H9 (cell line): ENCODE measurements at regions not wholly inside any gene's neighbourhood (a gene's known extent, or its start where the extent isn't known, plus 50 kb on each side); places are given as distances from the start of the nearest gene placed in this dataset.

Experiments used
- DNase-seq: peaks from one replicate; pipeline ENCODE4 v3.0.0-alpha.2; 2017
- H2AFZ ChIP-seq: one replicate; pipeline ENCODE4 v1.6.1; 2013; ENCODE audit warnings: mild to moderate bottlenecking, low read length, control low read depth, moderate library complexity
- H2AK5ac ChIP-seq: 2 replicates; pipeline ENCODE4 v1.6.1; 2013; ENCODE audit warnings: low read length, control low read depth, mixed read lengths; ENCODE audit not compliant: insufficient read length
- H2BK120ac ChIP-seq: one replicate; pipeline ENCODE4 v1.6.1; 2013; ENCODE audit warnings: low read depth, mild to moderate bottlenecking, low read length, control low read depth, inconsistent platforms; ENCODE audit not compliant: poor library complexity, severe bottlenecking
- H2BK12ac ChIP-seq: 2 replicates; pipeline ENCODE4 v1.6.1; 2013; ENCODE audit warnings: low read length, control low read depth, mixed read lengths, low read depth; ENCODE audit not compliant: insufficient read length
- H2BK15ac ChIP-seq: 2 replicates; pipeline ENCODE4 v1.6.1; 2013; ENCODE audit warnings: low read depth, low read length, control low read depth
- H2BK20ac ChIP-seq: one replicate; pipeline ENCODE4 v1.6.1; 2013; ENCODE audit warnings: low read depth, mild to moderate bottlenecking, low read length, control low read depth, inconsistent platforms; ENCODE audit not compliant: poor library complexity, severe bottlenecking
- H2BK5ac ChIP-seq: 2 replicates; pipeline ENCODE4 v1.6.1; 2013; ENCODE audit warnings: low read length, control low read depth, mixed read lengths; ENCODE audit not compliant: insufficient read length
- H3K14ac ChIP-seq: 2 replicates; pipeline ENCODE4 v1.6.1; 2013; ENCODE audit warnings: low read length, control low read depth; ENCODE audit not compliant: insufficient read depth
- H3K18ac ChIP-seq: 2 replicates; pipeline ENCODE4 v1.6.1; 2013; ENCODE audit warnings: low read depth, mild to moderate bottlenecking, mixed read lengths, low read length, control low read depth; ENCODE audit not compliant: insufficient read length
- H3K23ac ChIP-seq: 2 replicates; pipeline ENCODE4 v1.6.1; 2013; ENCODE audit warnings: low read length, control low read depth, mixed read lengths, low read depth; ENCODE audit not compliant: insufficient read length
- H3K23me2 ChIP-seq: 2 replicates; pipeline ENCODE4 v1.6.1; 2013; ENCODE audit warnings: low read depth, mild to moderate bottlenecking, mixed read lengths, low read length, control low read depth; ENCODE audit not compliant: insufficient read length, poor library complexity, severe bottlenecking
- H3K27ac ChIP-seq: 2 replicates; pipeline ENCODE4 v1.5.1; 2013; ENCODE audit warnings: low read length, control low read depth, mixed read lengths, low read depth; ENCODE audit not compliant: insufficient read length
- H3K27me3 ChIP-seq: 2 replicates; pipeline ENCODE4 v1.6.1; 2013; ENCODE audit warnings: low read length, control low read depth, inconsistent platforms; ENCODE audit not compliant: insufficient read depth
- H3K4ac ChIP-seq: 2 replicates; pipeline ENCODE4 v1.6.1; 2013; ENCODE audit warnings: low read depth, mild to moderate bottlenecking, control low read depth, inconsistent platforms, low read length, moderate library complexity
- H3K4me1 ChIP-seq: 2 replicates; pipeline ENCODE4 v1.6.1; 2013; ENCODE audit warnings: low read length, control low read depth, inconsistent platforms; ENCODE audit not compliant: insufficient read depth
- H3K4me2 ChIP-seq: 2 replicates; pipeline ENCODE4 v1.6.1; 2013; ENCODE audit warnings: low read length, control low read depth, mixed read lengths; ENCODE audit not compliant: insufficient read length, insufficient read depth
- H3K56ac ChIP-seq: 2 replicates; pipeline ENCODE4 v1.6.1; 2013; ENCODE audit warnings: low read depth, mild to moderate bottlenecking, mixed read lengths, low read length, control low read depth; ENCODE audit not compliant: insufficient read length
- H3K79me1 ChIP-seq: 2 replicates; pipeline ENCODE4 v1.6.1; 2013; ENCODE audit warnings: low read depth, mild to moderate bottlenecking, moderate library complexity, low read length, control low read depth, inconsistent platforms; ENCODE audit not compliant: insufficient read depth, poor library complexity, severe bottlenecking
- H3K79me2 ChIP-seq: 2 replicates; pipeline ENCODE4 v1.6.1; 2013; ENCODE audit warnings: low read length, control low read depth, inconsistent platforms; ENCODE audit not compliant: insufficient read depth
- H3K9ac ChIP-seq: 2 replicates; pipeline ENCODE4 v1.6.1; 2013; ENCODE audit warnings: low read length, control low read depth, mixed read lengths; ENCODE audit not compliant: insufficient read length; ENCODE audit errors: extremely low read depth
- H3K9me3 ChIP-seq: one replicate; pipeline ENCODE4 v1.6.1; 2013; ENCODE audit warnings: low read depth, low read length, inconsistent platforms; ENCODE audit not compliant: control insufficient read depth
- H3T11ph ChIP-seq: one replicate; pipeline ENCODE4 v1.6.1; 2013; ENCODE audit warnings: mild to moderate bottlenecking, low read length, control low read depth, inconsistent platforms
- H4K20me1 ChIP-seq: one replicate; pipeline ENCODE4 v1.6.1; 2013; ENCODE audit not compliant: control insufficient read depth, insufficient read length, insufficient read depth
- H4K5ac ChIP-seq: 2 replicates; pipeline ENCODE4 v1.6.1; 2013; ENCODE audit warnings: low read depth, mild to moderate bottlenecking, mixed read lengths, low read length, control low read depth; ENCODE audit not compliant: insufficient read length
- H4K8ac ChIP-seq: replicated peaks from 2 replicates; pipeline ENCODE4 v1.6.1; 2013; ENCODE audit warnings: low read length, control low read depth, mixed read lengths, low read depth; ENCODE audit not compliant: insufficient read length
- H4K91ac ChIP-seq: 2 replicates; pipeline ENCODE4 v1.6.1; 2013; ENCODE audit warnings: low read depth, mild to moderate bottlenecking, moderate library complexity, mixed read lengths, low read length, control low read depth; ENCODE audit not compliant: insufficient read length
- H3K27ac Mint-ChIP-seq, 3 experiments: 2 replicates in 2 of 3; 3 replicates in 1 of 3; pipeline ENCODE4 v1.8.0; 2020 to 2021; ENCODE audit warnings: mixed read lengths in 3 of 3, mild to moderate bottlenecking in 1 of 3, moderate library complexity in 1 of 3
- H3K27me3 Mint-ChIP-seq: 2 replicates; pipeline ENCODE4 v1.8.0; 2021; ENCODE audit warnings: low read depth, mild to moderate bottlenecking, moderate library complexity, mixed read lengths
- H3K36me3 Mint-ChIP-seq, 3 experiments: 2 replicates in 2 of 3; 3 replicates in 1 of 3; pipeline ENCODE4 v1.8.0; 2020 to 2021; ENCODE audit warnings: low read depth in 3 of 3, mixed read lengths in 3 of 3; ENCODE audit not compliant: insufficient read depth in 1 of 3
- H3K4me1 Mint-ChIP-seq, 2 experiments: 2 replicates each; pipeline ENCODE4 v1.8.0; 2020; ENCODE audit warnings: mixed read lengths in 2 of 2
- H3K4me3 Mint-ChIP-seq, 2 experiments: 2 replicates in 1 of 2; 3 replicates in 1 of 2; pipeline ENCODE4 v1.8.0; 2020 to 2021; ENCODE audit warnings: mild to moderate bottlenecking in 2 of 2, mixed read lengths in 2 of 2, moderate library complexity in 1 of 2
- H3K9me3 Mint-ChIP-seq, 2 experiments: 2 replicates in 1 of 2; 3 replicates in 1 of 2; pipeline ENCODE4 v1.8.0; 2020; ENCODE audit warnings: mild to moderate bottlenecking in 2 of 2, mixed read lengths in 2 of 2, moderate library complexity in 1 of 2
- WGBS: extraction: QIAGEN DNeasy Blood & Tissue Kit; methylation state at CpG from one replicate; pipeline ENCODE4 v1.1.7; 2013; ENCODE audit warnings: missing lambda C conversion rate, low lambda C conversion rate, mixed read lengths; ENCODE audit not compliant: insufficient read length; ENCODE audit errors: extremely low coverage; 5-methylcytosine and 5-hydroxymethylcytosine counted together
- TF ChIP-seq, protein P1 (sequence below): fragments of 200-600 bp; sonication (generic); conservative IDR thresholded peaks from 3 replicates; pipeline ENCODE4 v1.8.0; 2021; ENCODE audit warnings: antibody characterized with exemption, mild to moderate bottlenecking

- no peak overlapping the region for H3K56ac ChIP-seq
- no peak overlapping the region for H4K91ac ChIP-seq
- no peaks in the 10 kb centered on the region for H4K20me1 ChIP-seq
- H3K4me3 Mint-ChIP-seq = no peak overlapping the region
- no peak overlapping the region for H3K23ac ChIP-seq
- H3K14ac ChIP-seq = no peak overlapping the region
- TF ChIP-seq, protein P1, sequence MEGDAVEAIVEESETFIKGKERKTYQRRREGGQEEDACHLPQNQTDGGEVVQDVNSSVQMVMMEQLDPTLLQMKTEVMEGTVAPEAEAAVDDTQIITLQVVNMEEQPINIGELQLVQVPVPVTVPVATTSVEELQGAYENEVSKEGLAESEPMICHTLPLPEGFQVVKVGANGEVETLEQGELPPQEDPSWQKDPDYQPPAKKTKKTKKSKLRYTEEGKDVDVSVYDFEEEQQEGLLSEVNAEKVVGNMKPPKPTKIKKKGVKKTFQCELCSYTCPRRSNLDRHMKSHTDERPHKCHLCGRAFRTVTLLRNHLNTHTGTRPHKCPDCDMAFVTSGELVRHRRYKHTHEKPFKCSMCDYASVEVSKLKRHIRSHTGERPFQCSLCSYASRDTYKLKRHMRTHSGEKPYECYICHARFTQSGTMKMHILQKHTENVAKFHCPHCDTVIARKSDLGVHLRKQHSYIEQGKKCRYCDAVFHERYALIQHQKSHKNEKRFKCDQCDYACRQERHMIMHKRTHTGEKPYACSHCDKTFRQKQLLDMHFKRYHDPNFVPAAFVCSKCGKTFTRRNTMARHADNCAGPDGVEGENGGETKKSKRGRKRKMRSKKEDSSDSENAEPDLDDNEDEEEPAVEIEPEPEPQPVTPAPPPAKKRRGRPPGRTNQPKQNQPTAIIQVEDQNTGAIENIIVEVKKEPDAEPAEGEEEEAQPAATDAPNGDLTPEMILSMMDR = no peak
- no peak overlapping the region for H3K27ac Mint-ChIP-seq
- H3T11ph ChIP-seq = no peak overlapping the region
- H3K4ac ChIP-seq = no peak overlapping the region
- H3K23me2 ChIP-seq = no peaks in the 10 kb centered on the region
- H3K27ac ChIP-seq = no peak overlapping the region
- no CpG with 5 or more reads among the region's 2 CpGs for WGBS
- H3K4me1 ChIP-seq = no peaks in the 10 kb centered on the region
- H2AK5ac ChIP-seq = no peak overlapping the region
- H3K36me3 Mint-ChIP-seq = peaks cover 0 to 21% (median 0%) of the 10 kb centered on the region in 3 experiments; a peak in 3 of 7 replicates
- no peak overlapping the region for H2BK12ac ChIP-seq
- no peak overlapping the region for H2BK15ac ChIP-seq
- no peaks in the 10 kb centered on the region for H3K9me3 ChIP-seq
- H3K27me3 ChIP-seq = no peaks in the 10 kb centered on the region
- no peak overlapping the region for H2BK20ac ChIP-seq
- H3K18ac ChIP-seq = no peak overlapping the region
- no peak overlapping the region for H4K8ac ChIP-seq
- H2BK120ac ChIP-seq = no peak overlapping the region
- H2AFZ ChIP-seq = no peak overlapping the region
- H4K5ac ChIP-seq = no peak overlapping the region
- peaks cover 11% of the 10 kb centered on the region for H3K27me3 Mint-ChIP-seq
- peaks cover 22 to 26% of the 10 kb centered on the region in 2 experiments for H3K9me3 Mint-ChIP-seq
- H3K79me1 ChIP-seq = no peaks in the 10 kb centered on the region
- no peak overlapping the region for H2BK5ac ChIP-seq
- H3K79me2 ChIP-seq = no peaks in the 10 kb centered on the region
- no peak overlapping the region for H3K4me2 ChIP-seq
- H3K9ac ChIP-seq = no peak overlapping the region
- no peak for DNase-seq
- peaks cover 4% of the 10 kb centered on the region in 2 experiments; a peak in 2 of 4 replicates for H3K4me1 Mint-ChIP-seq
These were observed 139.8 kb upstream of the HS6ST1 start for GRCh38 chr2:128458505-128458904.
